Nephron (organoid): ENCODE measurements at regions not wholly inside any gene's neighbourhood (a gene's known extent, or its start where the extent isn't known, plus 50 kb on each side); places are given as distances from the start of the nearest gene placed in this dataset.
A peak's percentile ranks its signal among the peaks of the same experiment; 100 is the strongest.

Experiments
- H3K27ac Mint-ChIP-seq, 3 experiments: 2 replicates each; pipeline ENCODE4 v1.8.0; 2020; ENCODE audit warnings: mixed read lengths in 3 of 3, mild to moderate bottlenecking in 2 of 3, moderate library complexity in 1 of 3
- H3K27me3 Mint-ChIP-seq: 2 replicates; pipeline ENCODE4 v1.8.0; 2021; ENCODE audit warnings: low read depth, mild to moderate bottlenecking, moderate library complexity, mixed read lengths
- H3K36me3 Mint-ChIP-seq: 2 replicates; pipeline ENCODE4 v1.8.0; 2020; ENCODE audit warnings: low read depth, mixed read lengths
- H3K4me1 Mint-ChIP-seq: 2 replicates; pipeline ENCODE4 v1.8.0; 2020; ENCODE audit warnings: mixed read lengths
- H3K4me3 Mint-ChIP-seq, 3 experiments: 2 replicates each; pipeline ENCODE4 v1.8.0; 2020; ENCODE audit warnings: mild to moderate bottlenecking in 3 of 3, mixed read lengths in 3 of 3, moderate library complexity in 2 of 3
- H3K9me3 Mint-ChIP-seq: 2 replicates; pipeline ENCODE4 v1.8.0; 2020; ENCODE audit warnings: mixed read lengths
- TF ChIP-seq, protein P1 (sequence below), 3 experiments: fragments of 200-600 bp; sonication (generic); IDR thresholded peaks; one replicate each; pipeline ENCODE4 v1.5.0; 2021; ENCODE audit warnings: antibody characterized with exemption in 3 of 3; ENCODE audit not compliant: unreplicated experiment in 3 of 3

DNA sequence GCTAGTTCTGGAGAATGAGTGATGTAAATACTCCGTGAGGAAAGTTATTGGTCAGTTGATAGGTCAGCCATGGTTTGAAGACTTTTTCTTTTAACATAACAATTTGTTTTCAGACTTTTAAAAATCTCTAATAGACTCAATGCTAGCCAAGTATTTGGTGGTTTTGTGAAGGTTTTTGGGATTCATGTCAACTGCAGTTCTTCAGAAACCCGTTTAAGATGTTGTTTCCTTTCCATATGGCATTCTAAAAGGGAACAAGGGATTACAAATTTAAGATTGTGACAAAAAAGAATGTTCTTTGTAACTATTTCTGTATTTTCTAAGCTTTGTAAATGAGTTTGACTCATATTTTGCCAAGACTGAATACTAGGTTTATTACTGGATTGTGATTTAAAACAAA lies 281.7 kb upstream of the COL8A1 start:
- H3K4me3 Mint-ChIP-seq, result no peak overlapping the region

GRCh38 chr3:99355465-99355864 lies 282.9 kb upstream of the COL8A1 start:
- H3K36me3 Mint-ChIP-seq, result no peaks in the 10 kb centered on the region
- peaks cover 4% of the 10 kb centered on the region for H3K4me1 Mint-ChIP-seq
- no peak overlapping the region for H3K4me3 Mint-ChIP-seq

More for the DNA sequence above, 281.7 kb upstream of the COL8A1 start:
- Mint-ChIP-seq H3K9me3 (no peaks in the 10 kb centered on the region), H3K27me3 (peaks cover 18% of the 10 kb centered on the region), H3K27ac (peak overlapping the region in 1 of 3 experiments; percentile 51), H3K36me3 (no peaks in the 10 kb centered on the region), H3K4me1 (no peaks in the 10 kb centered on the region)
- TF ChIP-seq, protein P1, sequence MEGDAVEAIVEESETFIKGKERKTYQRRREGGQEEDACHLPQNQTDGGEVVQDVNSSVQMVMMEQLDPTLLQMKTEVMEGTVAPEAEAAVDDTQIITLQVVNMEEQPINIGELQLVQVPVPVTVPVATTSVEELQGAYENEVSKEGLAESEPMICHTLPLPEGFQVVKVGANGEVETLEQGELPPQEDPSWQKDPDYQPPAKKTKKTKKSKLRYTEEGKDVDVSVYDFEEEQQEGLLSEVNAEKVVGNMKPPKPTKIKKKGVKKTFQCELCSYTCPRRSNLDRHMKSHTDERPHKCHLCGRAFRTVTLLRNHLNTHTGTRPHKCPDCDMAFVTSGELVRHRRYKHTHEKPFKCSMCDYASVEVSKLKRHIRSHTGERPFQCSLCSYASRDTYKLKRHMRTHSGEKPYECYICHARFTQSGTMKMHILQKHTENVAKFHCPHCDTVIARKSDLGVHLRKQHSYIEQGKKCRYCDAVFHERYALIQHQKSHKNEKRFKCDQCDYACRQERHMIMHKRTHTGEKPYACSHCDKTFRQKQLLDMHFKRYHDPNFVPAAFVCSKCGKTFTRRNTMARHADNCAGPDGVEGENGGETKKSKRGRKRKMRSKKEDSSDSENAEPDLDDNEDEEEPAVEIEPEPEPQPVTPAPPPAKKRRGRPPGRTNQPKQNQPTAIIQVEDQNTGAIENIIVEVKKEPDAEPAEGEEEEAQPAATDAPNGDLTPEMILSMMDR (IDR thresholded peaks at IDR 0.05; ENCODE audit: unreplicated experiment in 3 of 3), result no peak

GRCh38 chr3:99352811-99353210 lies 285.6 kb upstream of the COL8A1 start:
- no peaks in the 10 kb centered on the region for H3K9me3 Mint-ChIP-seq
- H3K4me1 Mint-ChIP-seq, result peaks cover 4% of the 10 kb centered on the region
- H3K36me3 Mint-ChIP-seq, result no peaks in the 10 kb centered on the region
- no peak overlapping the region for H3K4me3 Mint-ChIP-seq
- H3K27me3 Mint-ChIP-seq, result peaks cover 14% of the 10 kb centered on the region
- no peak overlapping the region for H3K27ac Mint-ChIP-seq
- TF ChIP-seq, protein P1 (IDR thresholded peaks at IDR 0.05; ENCODE audit: unreplicated experiment in 3 of 3), result no peak

More at GRCh38 chr3:99355465-99355864, 282.9 kb upstream of the COL8A1 start:
- TF ChIP-seq, protein P1 (IDR thresholded peaks at IDR 0.05; ENCODE audit: unreplicated experiment in 3 of 3), result no peak
- peaks cover 20% of the 10 kb centered on the region for H3K27me3 Mint-ChIP-seq
- no peaks in the 10 kb centered on the region for H3K9me3 Mint-ChIP-seq
- H3K27ac Mint-ChIP-seq, result no peak overlapping the region

DNA sequence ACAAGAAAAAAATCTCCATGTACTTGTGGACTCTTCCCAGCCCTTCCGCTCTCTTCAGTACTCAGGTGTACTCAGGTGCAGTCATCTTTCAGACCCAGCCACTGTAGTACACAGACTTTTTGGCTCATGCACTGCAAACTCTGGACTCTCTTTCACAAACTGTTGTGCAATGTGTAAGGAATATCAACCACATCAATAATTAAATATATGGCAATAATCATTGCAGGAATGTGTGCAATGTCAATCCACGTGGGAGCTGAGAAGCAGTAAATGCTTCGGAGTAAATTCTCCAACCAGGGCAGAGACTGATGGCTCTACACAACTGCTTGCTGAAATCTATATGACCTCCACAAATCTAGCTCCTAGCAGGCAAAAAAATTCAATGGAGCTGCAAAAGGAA lies 287.3 kb upstream of the COL8A1 start:
- Mint-ChIP-seq H3K4me3 (no peak overlapping the region), H3K4me1 (peaks cover 4% of the 10 kb centered on the region), H3K36me3 (no peaks in the 10 kb centered on the region), H3K27ac (no peak overlapping the region), H3K9me3 (no peaks in the 10 kb centered on the region), H3K27me3 (peaks cover 9% of the 10 kb centered on the region)
- TF ChIP-seq, protein P1 (IDR thresholded peaks at IDR 0.05; ENCODE audit: unreplicated experiment in 3 of 3), result no peak

GRCh38 chr3:99348451-99348850 lies 289.9 kb upstream of the COL8A1 start:
- no peaks in the 10 kb centered on the region for H3K9me3 Mint-ChIP-seq
- H3K27me3 Mint-ChIP-seq, result peaks cover 4% of the 10 kb centered on the region
- H3K4me1 Mint-ChIP-seq, result peaks cover 5% of the 10 kb centered on the region

GRCh38 chr3:99344216-99344615 lies 294.2 kb upstream of the COL8A1 start:
- H3K36me3 Mint-ChIP-seq, result no peaks in the 10 kb centered on the region
- H3K27me3 Mint-ChIP-seq, result no peaks in the 10 kb centered on the region
- H3K4me1 Mint-ChIP-seq, result peaks cover 14% of the 10 kb centered on the region
- TF ChIP-seq, protein P1 (IDR thresholded peaks at IDR 0.05; ENCODE audit: unreplicated experiment in 3 of 3), result no peak
- no peaks in the 10 kb centered on the region for H3K9me3 Mint-ChIP-seq
- no peak overlapping the region for H3K4me3 Mint-ChIP-seq
- no peak overlapping the region for H3K27ac Mint-ChIP-seq

More at GRCh38 chr3:99348451-99348850, 289.9 kb upstream of the COL8A1 start:
- no peak overlapping the region for H3K4me3 Mint-ChIP-seq
- TF ChIP-seq, protein P1 (IDR thresholded peaks at IDR 0.05; ENCODE audit: unreplicated experiment in 3 of 3), result no peak
- H3K36me3 Mint-ChIP-seq, result no peaks in the 10 kb centered on the region
- no peak overlapping the region for H3K27ac Mint-ChIP-seq
